ENCODE measurements at regions not wholly inside any gene's neighbourhood (a gene's known extent, or its start where the extent isn't known, plus 50 kb on each side); places are given as distances from the start of the nearest gene placed in this dataset.
A peak's percentile ranks its signal among the peaks of the same experiment; 100 is the strongest.
"Not testable (repeated sequence)": the region's sequence is repeated elsewhere in the genome, so short reads cannot be mapped to it uniquely, and the experiment has no call there.

- FAIRE-seq, result no peak
- no peak for DNase-seq (ENCODE audit: insufficient read length, low spot score)
These were observed 1565.1 kb downstream of the SI start for GRCh38 chr3:163513149-163513657.

GRCh38 chr3:163508206-163508605, 1570.1 kb downstream of the SI start:
- FAIRE-seq (no peak), DNase-seq (ENCODE audit: insufficient read length, low spot score) (no peak)

DNA sequence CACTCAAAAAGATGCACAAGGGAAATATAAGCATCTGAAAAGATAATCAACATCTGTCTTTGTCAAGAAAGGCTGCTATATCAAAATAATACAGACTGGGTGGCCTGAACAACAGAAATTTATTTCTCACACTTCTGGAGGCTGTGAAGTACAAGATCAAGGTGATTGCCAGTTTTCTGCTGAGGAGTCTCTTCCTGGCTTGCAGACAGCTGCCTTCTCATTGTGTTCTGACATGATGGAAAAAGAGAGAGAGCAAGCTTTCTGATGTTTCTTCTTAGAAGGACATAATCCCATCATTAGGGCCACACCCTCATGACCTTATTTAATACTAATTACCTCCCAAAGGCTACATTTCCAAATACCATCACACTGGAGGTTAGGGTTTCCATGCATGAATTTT, 1573.3 kb downstream of the SI start:
- FAIRE-seq (no peak), DNase-seq (ENCODE audit: insufficient read length, low spot score) (no peak)

DNA sequence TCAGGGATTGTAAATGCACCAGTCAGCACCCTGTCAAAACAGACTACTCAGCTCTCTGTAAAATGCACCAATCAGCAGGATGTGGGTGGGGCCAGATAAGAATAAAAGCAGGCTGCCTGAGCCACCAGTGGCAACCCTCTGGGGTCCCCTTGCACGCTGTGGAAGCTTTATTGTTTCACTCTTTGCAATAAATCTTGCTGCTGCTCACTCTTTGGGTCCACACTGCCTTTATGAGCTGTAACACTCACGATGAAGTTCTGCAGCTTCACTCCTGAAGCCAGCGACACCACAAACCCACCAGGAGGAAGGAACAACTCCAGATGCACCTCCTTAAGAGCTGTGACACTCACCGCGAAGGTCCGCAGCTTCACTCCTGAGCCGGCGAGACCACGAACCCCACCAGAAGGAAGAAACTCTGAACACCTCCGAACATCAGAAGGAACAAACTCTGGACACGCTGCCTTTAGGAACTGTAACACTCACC, 1578.5 kb downstream of the SI start:
- DNase-seq (ENCODE audit: insufficient read length, low spot score); FAIRE-seq: not testable (repeated sequence)

GRCh38 chr3:163498842-163499735, 1579.2 kb downstream of the SI start:
- FAIRE-seq; DNase-seq (ENCODE audit: insufficient read length, low spot score): not testable (repeated sequence)

DNA sequence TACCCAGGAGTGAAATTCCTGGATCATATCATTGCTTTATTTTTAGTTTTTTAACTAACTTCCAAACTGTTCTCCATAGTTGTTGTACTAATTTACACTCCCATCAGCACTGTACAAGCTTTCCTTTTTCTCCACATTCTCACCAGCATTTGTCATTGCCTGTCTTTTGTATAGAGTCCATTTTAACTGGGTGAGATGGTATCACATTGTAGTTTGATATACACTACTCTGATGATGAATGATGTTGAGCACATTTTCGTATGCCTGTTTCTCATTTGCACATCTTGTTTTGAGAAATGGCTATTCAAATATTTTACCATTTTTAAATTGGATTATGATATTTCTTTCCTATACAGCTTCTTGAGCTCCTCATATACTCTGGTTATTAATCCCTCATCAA, 1586.6 kb downstream of the SI start:
- no peak for FAIRE-seq
- DNase-seq (ENCODE audit: insufficient read length, low spot score), result no peak

DNA sequence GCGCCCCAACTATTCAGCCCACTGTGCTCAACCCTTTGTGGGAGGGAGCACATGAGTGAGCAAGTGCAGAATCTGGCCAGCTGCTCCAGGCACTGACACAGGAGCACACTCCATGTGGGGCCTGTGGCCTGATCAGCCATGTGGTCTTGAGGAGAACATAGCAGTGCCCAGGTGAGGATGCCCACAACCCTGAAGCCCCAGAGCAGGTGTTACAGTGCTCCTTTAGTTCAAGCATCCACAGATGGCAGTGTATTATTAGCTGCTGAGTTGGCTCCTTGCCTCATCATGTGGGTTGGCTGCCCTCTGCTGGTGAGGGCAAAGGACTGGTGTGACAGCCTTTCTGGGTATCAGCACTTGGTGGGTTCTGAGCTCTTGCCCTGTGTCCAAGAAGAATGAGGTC, 1588.2 kb downstream of the SI start:
- FAIRE-seq, result no peak
- peak; percentile 1 for DNase-seq (ENCODE audit: insufficient read length, low spot score)

DNA sequence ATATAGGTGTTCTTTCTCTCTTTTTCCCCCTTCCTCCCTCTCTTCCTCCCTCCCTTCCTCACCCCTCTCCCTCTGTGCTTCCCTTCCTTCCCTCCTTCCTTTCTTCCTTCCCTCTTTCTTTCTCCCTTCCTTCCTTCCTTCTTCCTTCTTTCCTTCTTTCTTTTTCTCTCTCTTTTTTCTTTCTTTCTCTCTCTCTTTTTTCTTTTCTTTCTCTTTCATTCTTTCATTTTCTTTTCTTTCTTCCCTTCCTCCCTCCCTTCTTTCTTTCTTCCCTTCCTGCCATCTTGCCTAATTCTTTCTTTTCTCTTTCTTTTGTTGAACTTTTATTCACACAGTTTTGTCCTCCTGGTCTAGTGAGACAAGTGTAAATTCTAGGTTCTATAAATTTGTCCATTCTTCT, 1595.6 kb downstream of the SI start:
- no peak for FAIRE-seq
- DNase-seq (ENCODE audit: insufficient read length, low spot score), result no peak

DNA sequence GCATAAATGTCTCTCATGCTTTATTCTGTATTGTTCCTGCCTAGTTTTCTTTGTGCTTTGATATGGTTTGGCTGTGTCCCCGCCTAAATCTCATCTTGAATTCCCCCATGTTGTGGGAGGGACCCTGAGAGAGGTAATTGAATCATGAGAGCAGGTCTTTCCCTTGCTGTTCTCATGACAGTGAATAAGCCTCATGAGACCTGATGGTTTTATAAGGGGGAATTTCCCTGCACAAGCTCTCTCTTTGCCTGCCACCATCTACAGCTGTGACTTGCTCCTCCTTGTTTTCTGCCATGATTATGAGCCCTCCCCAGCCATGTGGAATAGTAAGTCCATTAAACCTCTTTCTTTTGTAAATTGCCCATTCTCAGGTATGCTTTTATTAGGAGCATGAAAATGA, 1596.6 kb downstream of the SI start:
- no peak for FAIRE-seq
- no peak for DNase-seq (ENCODE audit: insufficient read length, low spot score)

DNA sequence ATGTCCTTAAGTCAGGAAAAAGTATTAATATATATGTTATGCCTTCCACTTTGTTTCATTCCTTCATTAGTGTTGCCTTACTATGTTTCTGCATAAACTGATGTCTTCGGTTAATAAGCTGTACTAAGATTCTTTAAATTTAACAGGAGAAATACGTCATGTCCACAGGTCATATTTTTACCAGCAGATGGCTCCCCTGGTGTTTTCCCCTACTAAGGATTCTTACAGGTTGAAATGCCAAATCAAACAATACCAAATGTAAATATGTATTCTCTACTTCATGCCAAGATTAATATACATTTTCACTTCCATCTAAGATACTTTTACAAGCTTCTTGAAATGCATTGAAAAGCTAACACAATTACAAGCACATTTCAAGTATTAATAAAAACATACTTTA, 1602.1 kb downstream of the SI start:
- DNase-seq (ENCODE audit: insufficient read length, low spot score) (no peak), FAIRE-seq (no peak)

GRCh38 chr3:163474766-163475165, 1603.5 kb downstream of the SI start:
- DNase-seq (ENCODE audit: insufficient read length, low spot score), result no peak
- FAIRE-seq, result no peak

DNA sequence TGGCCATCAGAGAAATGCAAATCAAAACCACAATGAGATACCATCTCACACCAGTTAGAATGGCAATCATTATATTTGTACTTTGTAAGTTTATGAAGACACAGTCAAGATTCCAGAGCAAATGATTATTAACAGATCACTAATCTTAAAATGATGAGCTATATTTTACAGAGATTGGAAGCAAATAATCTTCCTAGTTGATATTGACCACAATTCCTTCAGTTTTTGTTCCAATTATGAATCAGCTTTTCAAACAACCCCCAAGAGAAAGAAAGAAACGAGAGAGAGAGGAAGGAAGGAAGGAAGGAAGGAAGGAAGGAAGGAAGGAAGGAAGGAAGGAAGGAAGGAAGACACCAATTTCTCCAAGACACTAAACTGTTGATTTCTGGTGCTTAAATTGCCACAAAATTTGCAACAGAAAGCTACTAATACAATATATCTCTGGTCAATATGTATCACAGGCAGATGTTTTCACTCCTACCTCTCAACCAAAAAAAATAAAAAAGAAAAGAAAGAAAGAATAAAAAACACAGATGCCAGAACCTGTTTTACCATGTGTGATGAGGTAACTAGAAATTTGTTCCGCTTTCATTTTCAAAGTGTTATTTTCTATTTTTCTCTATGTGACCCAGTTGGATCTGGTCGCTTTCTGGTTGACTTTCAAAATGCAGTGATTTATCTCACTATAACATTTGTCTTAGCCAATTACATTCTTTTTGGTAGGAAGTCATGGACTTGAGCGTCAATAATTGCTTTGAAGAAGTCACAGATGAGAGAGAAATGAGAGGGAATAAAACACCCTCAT, 1609.6 kb downstream of the SI start:
- no peak for DNase-seq (ENCODE audit: insufficient read length, low spot score)
- FAIRE-seq, result no peak

GRCh38 chr3:163462446-163462845, 1615.8 kb downstream of the SI start:
- FAIRE-seq (no peak), DNase-seq (ENCODE audit: insufficient read length, low spot score) (no peak)

GRCh38 chr3:163450698-163451097, 1627.6 kb downstream of the SI start:
- DNase-seq (ENCODE audit: insufficient read length, low spot score) (no peak), FAIRE-seq (no peak)

DNA sequence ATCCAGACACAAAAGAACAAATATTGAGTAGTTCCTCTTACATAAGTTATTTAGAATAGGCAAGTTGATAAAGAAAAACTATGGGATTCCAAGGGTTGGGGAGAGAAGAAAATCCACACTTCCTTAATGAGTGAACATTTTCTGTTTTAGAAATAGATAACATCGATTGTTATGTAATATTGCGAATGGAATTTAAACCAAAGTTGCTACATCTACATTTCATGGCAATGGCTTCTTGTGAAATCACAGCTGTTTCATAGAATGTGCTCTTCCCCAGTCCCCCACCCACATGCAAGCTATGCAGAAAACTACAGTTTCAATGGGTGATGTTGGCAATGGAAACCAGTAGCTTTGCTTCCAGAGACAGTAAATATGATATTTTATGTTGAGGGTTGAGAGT, 1639.5 kb downstream of the SI start:
- FAIRE-seq (no peak), DNase-seq (ENCODE audit: insufficient read length, low spot score) (no peak)

DNA sequence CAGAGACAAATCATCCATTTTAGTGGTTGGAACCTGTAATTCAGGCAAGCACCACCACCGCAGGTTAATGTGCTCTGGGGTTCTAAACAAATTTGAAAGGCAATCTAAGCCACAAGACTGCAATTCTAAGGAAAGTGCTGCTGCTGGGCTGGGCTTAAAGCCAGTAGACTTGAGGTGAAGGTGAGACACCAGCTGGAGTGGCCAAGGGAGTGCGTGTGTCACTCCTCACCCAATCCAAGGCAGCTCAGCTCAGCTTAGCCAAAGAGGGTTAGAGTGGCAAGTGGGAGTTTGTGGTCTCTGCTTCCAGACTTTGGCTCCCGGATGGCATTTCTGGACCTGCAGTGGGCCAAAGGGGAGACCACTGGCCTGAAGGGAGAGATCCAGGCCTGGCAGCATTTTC, 1655.6 kb downstream of the SI start:
- FAIRE-seq, result no peak
- no peak for DNase-seq (ENCODE audit: insufficient read length, low spot score)

- DNase-seq (ENCODE audit: insufficient read length, low spot score), result no peak
- FAIRE-seq, result no peak
These were observed 1686.7 kb downstream of the SI start for GRCh38 chr3:163391407-163392181.

- FAIRE-seq (no peak), DNase-seq (ENCODE audit: insufficient read length, low spot score) (no peak)
These were observed 1693.9 kb downstream of the SI start for GRCh38 chr3:163384383-163384782.

- DNase-seq (ENCODE audit: insufficient read length, low spot score) (no peak), FAIRE-seq (no peak)
These were observed 1696.1 kb downstream of the SI start for GRCh38 chr3:163382183-163382582.

DNA sequence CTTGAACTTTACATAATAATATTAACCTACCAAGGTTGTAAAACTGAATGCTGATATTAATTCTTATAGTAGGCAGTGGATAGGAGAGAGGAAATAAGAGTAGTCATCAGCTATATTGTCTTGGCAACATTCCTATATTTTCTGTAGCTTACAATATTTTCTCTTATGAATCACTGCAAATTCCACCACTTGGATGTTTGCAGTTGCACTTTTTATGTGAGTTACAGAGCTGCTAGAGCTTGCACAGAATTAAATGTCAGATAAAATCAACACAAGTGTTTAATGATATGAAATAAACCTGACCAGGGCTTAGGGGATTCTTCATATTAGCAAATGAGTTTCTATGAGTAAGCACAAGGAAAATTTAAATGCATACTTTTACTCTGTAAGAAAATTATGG, 1710.1 kb downstream of the SI start:
- FAIRE-seq (no peak), DNase-seq (ENCODE audit: insufficient read length, low spot score) (no peak)

DNA sequence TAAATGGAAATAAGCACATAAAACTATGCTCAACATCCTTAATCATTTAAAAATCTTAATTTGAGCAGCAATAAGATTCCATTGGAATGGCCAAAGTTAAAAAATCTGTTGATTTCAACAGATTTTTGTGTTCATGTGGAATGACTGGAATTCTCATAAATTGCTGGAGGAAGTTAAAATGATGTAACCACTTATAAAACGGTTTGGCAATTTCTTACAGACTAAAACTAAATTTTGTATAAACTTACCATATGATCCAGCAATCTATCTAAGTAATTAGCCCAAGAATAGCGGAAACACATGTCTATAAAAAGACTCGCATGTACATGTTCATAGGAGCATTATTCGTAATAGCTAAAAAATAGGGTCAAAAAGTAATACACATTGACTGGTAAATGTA, 1713.6 kb downstream of the SI start:
- FAIRE-seq (no peak), DNase-seq (ENCODE audit: insufficient read length, low spot score) (no peak)
